ENCODE measurements at regions not wholly inside any gene's neighbourhood (a gene's known extent, or its start where the extent isn't known, plus 50 kb on each side); places are given as distances from the start of the nearest gene placed in this dataset.

DNA sequence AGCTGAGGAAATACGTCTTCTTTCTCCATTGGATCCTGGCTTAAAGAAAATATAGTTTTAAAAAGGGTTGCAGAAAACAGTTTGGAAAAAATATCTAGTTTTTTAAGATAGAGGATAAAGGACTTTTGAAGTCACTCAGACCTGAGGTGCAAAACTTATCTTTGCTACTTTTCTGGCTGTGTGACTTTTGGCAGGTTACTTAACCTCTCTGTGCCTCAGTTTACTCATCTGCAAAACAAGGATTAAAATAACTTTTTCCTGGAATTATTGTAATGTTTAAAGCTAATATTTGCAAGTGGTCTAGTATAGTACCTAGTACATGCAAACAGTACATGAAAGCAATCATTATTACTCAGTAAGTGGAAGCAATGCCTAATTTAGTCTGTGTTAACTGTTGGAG, 176.8 kb downstream of the TBX5 start:
- TF ChIP-seq ZNF274 (IDR thresholded peaks at IDR 0.05; ENCODE audit: low read depth, low read length) (no peak), YY1 (IDR thresholded peaks at IDR 0.05; ENCODE audit: insufficient read depth, insufficient read length) (no peak), SUZ12 (IDR thresholded peaks at IDR 0.05; ENCODE audit: extremely low read depth, insufficient read depth, insufficient read length) (no peak)
